ENCODE measurements at regions not wholly inside any gene's neighbourhood (a gene's known extent, or its start where the extent isn't known, plus 50 kb on each side); places are given as distances from the start of the nearest gene placed in this dataset.

- TF ChIP-seq REPIN1 (tag by site-specific recombination; IDR thresholded peaks at IDR 0.05; ENCODE audit: low read depth), result no peak
- no peak for TF ChIP-seq ZNF169 (tag by site-specific recombination; IDR thresholded peaks at IDR 0.05)
- TF ChIP-seq ZNF274 (IDR thresholded peaks at IDR 0.05; ENCODE audit: low read length), result no peak
- no peak for TF ChIP-seq ZNF274 (tag by site-specific recombination; IDR thresholded peaks at IDR 0.05; ENCODE audit: borderline replicate concordance)
- no peak for TF ChIP-seq CTCF (tag by site-specific recombination; IDR thresholded peaks at IDR 0.05)
Observed at GRCh38 chr17:78291944-78292910, 60.8 kb downstream of the TMEM235 start.

Measured in HEK293 (cell line).